ENCODE measurements at regions not wholly inside any gene's neighbourhood (a gene's known extent, or its start where the extent isn't known, plus 50 kb on each side); places are given as distances from the start of the nearest gene placed in this dataset.

GRCh38 chr6:104539173-104539572, 320.5 kb downstream of the HACE1 start:
- Histone ChIP-seq H3K9ac (ENCODE audit: insufficient read depth in 1 of 2, low read length in 2 of 2) (no peak overlapping the region), H3K4me1 (ENCODE audit: control insufficient read depth in 5 of 5, insufficient read depth in 5 of 5, low read length in 5 of 5) (no peaks in the 10 kb centered on the region), H3K27me3 (ENCODE audit: control insufficient read depth in 3 of 3, insufficient read depth in 3 of 3, low read length in 2 of 3) (no peaks in the 10 kb centered on the region), H3K36me3 (ENCODE audit: control insufficient read depth in 4 of 4, insufficient read depth in 4 of 4, low read length in 4 of 4) (no peaks in the 10 kb centered on the region), H3K27ac (ENCODE audit: low read depth in 1 of 2, low read length in 1 of 2) (no peak overlapping the region), H3K9me3 (ENCODE audit: control insufficient read depth in 4 of 4, insufficient read depth in 3 of 4, low read length in 3 of 4) (no peaks in the 10 kb centered on the region), H3K4me3 (no peak overlapping the region)
- no peak for TF ChIP-seq CTCF (IDR thresholded peaks at IDR 0.05; ENCODE audit: control extremely low read depth, extremely low read depth)
- no peak for ATAC-seq (ENCODE audit: insufficient read depth, low FRiP score)
- no peak for DNase-seq

- WGBS, 2 donors = 94 to 95% methylated on average over 1 of the region's 1 CpG
- H3K9me3 ChIP-seq (ENCODE audit: control insufficient read depth in 4 of 4, insufficient read depth in 3 of 4, low read length in 3 of 4) = no peaks in the 10 kb centered on the region
- no peak overlapping the region for H3K4me3 ChIP-seq
- no peak overlapping the region for H3K9ac ChIP-seq (ENCODE audit: insufficient read depth in 1 of 2, low read length in 2 of 2)
- ATAC-seq (ENCODE audit: insufficient read depth, low FRiP score) (no peak), DNase-seq (no peak)
- no peaks in the 10 kb centered on the region for H3K4me1 ChIP-seq (ENCODE audit: control insufficient read depth in 5 of 5, insufficient read depth in 5 of 5, low read length in 5 of 5)
- no peak for TF ChIP-seq CTCF (IDR thresholded peaks at IDR 0.05; ENCODE audit: control extremely low read depth, extremely low read depth)
- H3K27ac ChIP-seq (ENCODE audit: low read depth in 1 of 2, low read length in 1 of 2) = no peak overlapping the region
- H3K36me3 ChIP-seq (ENCODE audit: control insufficient read depth in 4 of 4, insufficient read depth in 4 of 4, low read length in 4 of 4) = no peaks in the 10 kb centered on the region
- H3K27me3 ChIP-seq (ENCODE audit: control insufficient read depth in 3 of 3, insufficient read depth in 3 of 3, low read length in 2 of 3) = no peaks in the 10 kb centered on the region
Measured at GRCh38 chr6:104537872-104538271, 321.8 kb downstream of the HACE1 start.

GRCh38 chr6:104537180-104537579, 322.5 kb downstream of the HACE1 start:
- Histone ChIP-seq H3K36me3 (ENCODE audit: control insufficient read depth in 4 of 4, insufficient read depth in 4 of 4, low read length in 4 of 4) (no peaks in the 10 kb centered on the region), H3K4me3 (no peak overlapping the region), H3K4me1 (ENCODE audit: control insufficient read depth in 5 of 5, insufficient read depth in 5 of 5, low read length in 5 of 5) (no peaks in the 10 kb centered on the region), H3K27ac (ENCODE audit: low read depth in 1 of 2, low read length in 1 of 2) (no peak overlapping the region), H3K27me3 (ENCODE audit: control insufficient read depth in 3 of 3, insufficient read depth in 3 of 3, low read length in 2 of 3) (no peaks in the 10 kb centered on the region), H3K9ac (ENCODE audit: insufficient read depth in 1 of 2, low read length in 2 of 2) (no peak overlapping the region), H3K9me3 (ENCODE audit: control insufficient read depth in 4 of 4, insufficient read depth in 3 of 4, low read length in 3 of 4) (no peaks in the 10 kb centered on the region)
- 64 to 74% methylated on average over 1 of the region's 1 CpG for WGBS, 2 donors
- ATAC-seq (ENCODE audit: insufficient read depth, low FRiP score) (no peak), DNase-seq (no peak)
- no peak for TF ChIP-seq CTCF (IDR thresholded peaks at IDR 0.05; ENCODE audit: control extremely low read depth, extremely low read depth)

GRCh38 chr6:104532462-104532861, 327.3 kb downstream of the HACE1 start:
- no peak overlapping the region for H3K27ac ChIP-seq (ENCODE audit: low read depth in 1 of 2, low read length in 1 of 2)
- WGBS, 2 donors = 58 to 70% methylated on average over 3 of the region's 3 CpGs
- H3K9me3 ChIP-seq (ENCODE audit: control insufficient read depth in 4 of 4, insufficient read depth in 3 of 4, low read length in 3 of 4) = no peaks in the 10 kb centered on the region
- ATAC-seq (ENCODE audit: insufficient read depth, low FRiP score) (no peak), DNase-seq (no peak)
- H3K9ac ChIP-seq (ENCODE audit: insufficient read depth in 1 of 2, low read length in 2 of 2) = no peak overlapping the region
- TF ChIP-seq CTCF (IDR thresholded peaks at IDR 0.05; ENCODE audit: control extremely low read depth, extremely low read depth) = no peak
- H3K36me3 ChIP-seq (ENCODE audit: control insufficient read depth in 4 of 4, insufficient read depth in 4 of 4, low read length in 4 of 4) = no peaks in the 10 kb centered on the region
- no peaks in the 10 kb centered on the region for H3K27me3 ChIP-seq (ENCODE audit: control insufficient read depth in 3 of 3, insufficient read depth in 3 of 3, low read length in 2 of 3)
- H3K4me3 ChIP-seq = no peak overlapping the region
- H3K4me1 ChIP-seq (ENCODE audit: control insufficient read depth in 5 of 5, insufficient read depth in 5 of 5, low read length in 5 of 5) = peaks cover 0 to 8% (median 0%) of the 10 kb centered on the region in 5 donors
